GM18505 (cell line): ENCODE measurements at regions not wholly inside any gene's neighbourhood (a gene's known extent, or its start where the extent isn't known, plus 50 kb on each side); places are given as distances from the start of the nearest gene placed in this dataset.

Source experiments
- ATAC-seq: cut with Tn5 transposase; IDR thresholded peaks from one replicate; pipeline ENCODE4 v1.9.1; 2021; ENCODE audit not compliant: unreplicated experiment
- POLR2A ChIP-seq: IDR thresholded peaks from 4 replicates; pipeline ENCODE4 v1.6.1; 2011; ENCODE audit warnings: borderline replicate concordance; ENCODE audit not compliant: insufficient read depth, insufficient read length; ENCODE audit errors: extremely low read depth

DNA sequence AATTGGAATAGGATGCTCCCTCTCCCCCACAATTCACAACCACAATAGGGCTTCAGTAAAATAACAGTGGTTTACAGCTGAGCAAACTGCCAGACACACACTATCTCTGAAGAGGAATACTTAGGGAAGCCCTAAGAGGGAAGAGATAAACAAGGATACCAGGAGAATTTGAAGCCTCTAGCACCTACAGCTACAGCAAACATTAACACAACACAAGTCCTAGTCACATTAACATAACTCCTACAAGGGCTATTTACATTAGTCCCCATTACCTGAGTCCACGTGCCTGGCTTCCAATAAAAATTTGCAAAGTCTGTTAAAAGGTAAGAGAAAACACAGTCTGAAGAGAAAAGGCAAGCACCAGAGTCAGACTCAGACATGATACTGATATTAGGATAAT, 346.9 kb upstream of the CDIN1 start:
- no peak for ATAC-seq

DNA sequence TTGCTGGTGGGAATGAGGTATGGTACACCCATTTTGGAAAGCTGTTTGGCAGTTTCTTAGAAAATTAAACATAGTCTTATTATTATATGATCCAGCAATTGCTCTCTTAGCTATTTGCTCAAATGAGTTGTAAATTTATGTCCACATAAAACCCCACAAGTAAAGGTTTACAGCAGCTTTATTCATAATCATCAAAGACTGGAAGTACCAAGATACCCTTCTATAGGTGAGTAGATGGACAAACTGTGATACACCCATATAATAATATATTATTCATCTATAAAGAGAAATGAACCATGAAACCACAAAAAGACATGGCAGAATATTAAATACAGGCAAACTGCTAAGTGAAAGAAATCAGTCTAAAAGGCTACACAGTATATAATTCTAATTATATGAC, 344.7 kb upstream of the CDIN1 start:
- ATAC-seq = no peak
- TF ChIP-seq POLR2A = no peak

More for the DNA sequence above, 346.9 kb upstream of the CDIN1 start:
- TF ChIP-seq POLR2A = no peak

DNA sequence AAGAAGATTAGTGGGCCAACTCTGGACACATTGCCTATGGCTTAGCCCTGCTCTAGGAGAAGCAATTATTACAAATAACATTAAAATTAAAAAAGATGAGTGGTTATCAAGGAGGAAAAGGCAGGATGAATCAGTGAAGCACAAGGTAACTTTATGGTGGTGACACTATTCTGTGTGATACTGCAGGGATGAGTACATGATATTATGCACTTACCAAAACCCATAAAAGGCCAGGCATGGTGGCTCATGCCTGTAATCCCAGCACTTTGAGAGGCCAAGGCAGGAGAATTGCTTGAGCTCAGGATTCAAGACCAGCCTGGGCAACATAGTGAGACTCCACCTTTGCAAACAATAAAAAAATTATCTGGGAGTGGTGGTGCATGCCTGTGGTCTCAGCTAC, 344.3 kb upstream of the CDIN1 start:
- TF ChIP-seq POLR2A = no peak

DNA sequence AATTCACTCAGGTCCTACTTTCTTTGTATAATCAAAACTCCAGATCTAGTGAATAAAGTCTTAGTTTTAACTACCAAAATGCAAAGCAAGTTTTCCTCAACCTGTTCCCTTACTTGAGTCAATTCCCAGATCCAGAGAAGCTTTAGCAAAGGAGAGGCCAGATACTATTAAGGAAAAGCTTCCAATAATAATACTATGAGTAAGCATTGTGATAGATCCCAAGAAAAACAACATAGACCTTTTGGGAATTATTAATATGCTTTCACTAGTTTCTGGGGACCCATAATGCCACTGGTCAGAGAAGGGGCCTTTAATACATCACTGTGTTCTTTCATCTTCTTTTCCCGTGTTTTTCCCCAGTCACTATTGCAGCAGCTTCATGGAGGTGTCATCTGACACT, 339.9 kb upstream of the CDIN1 start:
- no peak for TF ChIP-seq POLR2A
- no peak for ATAC-seq

More for the DNA sequence above, 344.3 kb upstream of the CDIN1 start:
- no peak for ATAC-seq

DNA sequence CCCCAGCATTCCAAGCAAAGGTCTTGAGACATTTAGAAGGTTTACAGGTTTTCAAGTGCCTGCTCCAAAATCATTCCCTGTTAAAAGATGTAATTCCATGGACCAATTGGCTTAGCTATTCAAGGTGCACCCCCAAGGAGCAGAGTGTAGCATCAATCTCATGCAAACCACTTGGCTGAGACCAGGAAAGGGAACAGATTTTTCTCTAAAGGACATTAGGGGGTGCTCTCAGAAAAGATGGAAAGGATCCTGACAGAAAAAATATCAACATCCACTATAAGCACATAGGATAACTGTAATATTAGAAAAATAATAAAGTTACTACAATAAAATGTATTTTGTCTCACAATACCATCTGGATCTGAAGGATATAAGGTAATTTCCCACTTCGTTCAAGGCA, 328.0 kb upstream of the CDIN1 start:
- no peak for ATAC-seq
- TF ChIP-seq POLR2A = no peak

DNA sequence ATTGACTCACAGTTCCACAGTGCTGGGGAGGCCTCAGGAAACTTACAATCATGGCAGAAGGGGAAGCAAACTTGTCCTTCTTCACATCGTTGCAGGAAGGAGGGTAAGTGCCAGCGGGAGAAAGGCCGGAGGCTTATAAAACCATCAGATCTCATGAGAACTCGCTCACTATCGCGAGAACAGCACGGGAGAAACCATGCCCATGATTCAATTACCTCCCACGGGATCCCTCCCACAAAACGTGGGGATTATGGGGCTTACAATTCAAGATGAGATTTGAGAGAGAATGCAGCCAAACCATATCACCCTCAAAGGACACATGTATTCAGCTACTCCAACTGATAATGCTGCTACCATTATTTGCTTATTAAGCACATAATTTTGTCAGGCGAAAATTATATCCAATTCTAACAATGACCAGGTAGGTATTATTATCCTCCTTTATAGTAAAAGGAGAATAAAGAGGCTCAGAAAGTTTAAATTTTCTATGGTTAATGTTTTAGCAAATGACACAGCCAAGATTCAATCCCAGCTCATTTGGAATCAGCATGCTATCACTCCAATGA, 327.2 kb upstream of the CDIN1 start:
- ATAC-seq = no peak
- TF ChIP-seq POLR2A = no peak

DNA sequence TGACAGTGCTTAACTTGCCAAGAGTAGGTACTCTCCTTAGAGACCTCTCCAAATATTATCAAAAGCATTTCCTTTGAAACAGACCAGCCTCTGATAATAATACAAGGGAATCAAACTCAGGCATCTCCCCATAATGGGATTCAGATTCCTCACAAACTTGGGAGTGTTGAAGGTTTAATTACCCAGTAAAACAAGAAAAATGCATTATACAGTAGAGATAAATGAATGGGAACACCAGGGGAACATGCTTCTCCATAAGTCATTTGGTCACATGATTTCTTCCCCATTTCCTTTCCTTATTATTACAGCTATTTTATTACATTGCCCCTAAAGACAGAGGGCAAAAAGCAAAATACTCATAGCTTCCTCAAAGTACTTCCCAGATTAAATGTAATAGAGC, 325.0 kb upstream of the CDIN1 start:
- TF ChIP-seq POLR2A = no peak
- no peak for ATAC-seq

DNA sequence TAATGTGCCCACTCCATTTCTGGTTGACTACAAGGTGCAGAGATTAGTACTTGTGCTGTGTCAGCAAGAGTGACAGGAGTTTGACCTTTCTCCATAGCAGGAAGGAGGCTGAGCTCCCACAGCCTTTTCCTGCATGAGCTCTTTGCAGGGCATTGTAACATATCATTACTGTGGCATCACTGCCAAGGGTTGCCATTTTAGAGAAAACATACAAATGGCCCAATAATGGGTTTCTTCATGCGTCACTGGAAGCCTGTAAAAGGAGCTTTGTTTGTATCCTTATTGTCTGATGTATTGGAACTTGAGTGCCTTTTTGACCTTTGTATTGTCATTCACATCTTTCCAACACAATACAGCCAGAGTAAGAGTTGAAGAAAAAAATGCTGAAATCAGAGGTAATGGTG, 323.0 kb upstream of the CDIN1 start:
- no peak for ATAC-seq
- no peak for TF ChIP-seq POLR2A

DNA sequence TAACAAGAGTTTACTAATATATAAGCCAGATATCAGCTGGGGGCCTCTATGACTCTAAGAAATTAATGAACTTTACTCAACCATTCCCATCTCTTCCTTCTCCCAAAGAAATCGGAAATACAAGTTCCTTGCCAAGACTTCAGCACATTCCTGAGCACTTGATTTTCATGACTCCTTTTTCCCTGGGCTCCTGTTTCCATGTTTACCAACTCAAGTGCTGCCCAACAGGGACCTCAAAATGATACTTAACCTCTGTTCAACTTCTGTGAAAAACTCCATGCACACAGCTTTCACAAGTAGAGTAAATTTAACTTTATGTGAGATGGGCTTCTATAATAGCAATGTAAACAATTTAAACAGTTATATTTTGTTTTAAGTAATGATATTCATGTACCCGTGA, 315.8 kb upstream of the CDIN1 start:
- no peak for TF ChIP-seq POLR2A
- ATAC-seq = no peak

DNA sequence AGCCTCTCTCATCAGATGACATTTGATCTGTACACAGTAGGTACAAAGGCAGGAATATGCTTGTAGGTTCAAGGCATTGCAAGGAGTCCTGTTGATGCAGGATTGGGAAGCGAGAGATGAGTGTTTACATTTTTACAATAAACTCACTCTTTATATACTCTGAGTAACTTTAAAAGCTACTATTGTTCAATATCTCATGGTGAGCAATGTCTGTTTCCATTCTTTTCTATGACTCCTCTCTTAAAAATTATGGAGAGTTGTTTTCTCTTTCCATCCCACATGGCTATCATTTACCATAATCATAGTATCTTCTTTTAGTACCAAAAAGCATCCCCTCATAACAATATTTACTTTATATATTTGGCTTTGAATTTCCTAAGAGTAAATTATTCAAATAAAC, 314.0 kb upstream of the CDIN1 start:
- ATAC-seq = no peak
- TF ChIP-seq POLR2A = no peak

DNA sequence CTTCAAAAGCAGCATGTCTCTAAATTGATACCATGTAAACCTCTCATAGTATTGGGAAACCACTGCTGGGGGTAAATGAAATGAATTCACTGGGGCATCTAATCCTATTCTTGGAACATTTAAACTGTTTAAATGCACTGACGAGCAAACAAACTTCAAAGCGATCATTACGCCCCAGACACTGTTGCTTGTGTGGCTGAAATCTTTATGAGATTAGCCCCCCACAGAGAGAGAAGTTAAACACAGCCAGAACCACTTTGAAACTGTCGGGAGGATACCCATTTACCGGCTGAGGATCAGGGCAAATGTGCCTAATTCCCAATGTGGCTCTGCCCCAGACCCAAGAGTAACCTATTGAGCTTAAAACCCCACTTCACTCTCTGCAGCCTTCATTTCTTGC, 308.4 kb upstream of the CDIN1 start:
- no peak for TF ChIP-seq POLR2A
- ATAC-seq = no peak

DNA sequence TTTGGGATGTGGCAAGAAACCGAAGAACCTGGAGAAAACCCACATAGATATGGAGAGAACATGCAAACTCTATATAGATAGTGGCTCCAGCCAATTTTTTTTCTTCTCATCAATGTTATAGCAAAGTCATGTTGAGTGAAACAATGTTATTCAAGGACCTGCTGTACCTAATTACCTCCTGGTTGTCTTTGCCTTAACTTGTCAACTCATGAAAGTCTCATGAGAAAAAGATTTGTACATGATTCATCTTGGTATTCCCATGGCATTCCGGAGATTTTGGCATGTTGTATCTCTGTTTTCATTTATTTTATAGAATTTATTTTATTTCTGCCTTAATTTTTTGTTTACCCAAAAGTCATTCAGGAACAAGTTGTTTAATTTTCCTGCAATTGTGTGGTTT, 303.8 kb upstream of the CDIN1 start:
- TF ChIP-seq POLR2A = no peak
- ATAC-seq = no peak

DNA sequence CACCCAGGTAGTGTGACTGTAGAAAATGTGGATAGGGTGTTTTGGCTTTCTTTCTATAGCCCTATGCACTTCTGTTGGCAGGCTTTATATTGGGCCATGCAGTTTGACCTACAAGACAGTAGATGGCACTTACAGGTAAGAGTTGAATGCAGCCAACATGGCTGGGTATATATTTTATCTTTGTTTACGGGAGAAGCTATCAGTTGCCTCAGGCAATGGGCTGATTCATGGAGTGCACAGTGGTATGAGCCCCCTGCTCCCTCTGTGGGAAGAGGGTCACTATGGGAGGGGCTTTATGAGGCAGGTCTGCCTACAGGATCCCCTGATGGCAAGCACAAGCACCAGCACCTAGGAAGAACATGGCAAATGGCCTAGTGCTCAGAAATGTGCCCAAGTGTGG, 301.2 kb upstream of the CDIN1 start:
- ATAC-seq = no peak
- no peak for TF ChIP-seq POLR2A

DNA sequence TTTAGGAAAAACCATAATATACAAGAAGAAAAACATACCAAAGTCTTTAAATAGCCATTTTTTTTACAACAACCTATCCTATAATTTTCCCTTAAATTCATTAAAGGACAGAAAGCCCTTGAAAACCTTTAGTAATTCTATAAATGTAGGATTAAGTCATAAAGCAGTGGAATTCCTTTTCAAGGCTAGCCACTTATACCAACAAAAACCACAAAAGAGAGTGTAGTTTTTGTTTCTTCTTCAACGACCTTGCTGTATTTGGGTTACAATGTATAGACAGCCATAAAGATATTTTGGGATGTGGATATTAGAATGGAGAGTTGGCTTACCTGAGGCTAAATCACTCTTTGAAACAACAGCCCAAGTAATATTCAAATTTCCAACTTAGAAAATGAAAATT, 296.6 kb upstream of the CDIN1 start:
- TF ChIP-seq POLR2A = no peak
- no peak for ATAC-seq

DNA sequence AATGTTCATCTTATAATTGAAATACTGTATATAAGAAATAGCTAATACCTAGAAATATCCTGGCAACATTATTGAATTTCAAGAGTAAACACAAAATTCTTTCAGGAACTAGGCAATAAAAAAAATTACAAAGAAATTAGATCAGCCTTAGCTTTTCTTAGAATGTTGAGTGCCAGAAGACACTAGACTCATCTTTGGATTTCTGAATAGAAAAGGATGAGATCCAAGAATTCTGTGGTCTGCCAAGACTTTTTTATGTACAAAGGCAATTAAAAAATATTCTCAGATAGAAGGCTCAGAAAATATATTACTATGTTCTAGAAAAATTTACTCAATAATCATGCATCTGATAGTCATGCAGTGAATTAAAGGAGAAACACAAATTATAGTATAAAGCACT, 294.5 kb upstream of the CDIN1 start:
- ATAC-seq = no peak
- TF ChIP-seq POLR2A = no peak
